Gastroesophageal sphincter (tissue), 4 donors: ENCODE measurements at regions not wholly inside any gene's neighbourhood (a gene's known extent, or its start where the extent isn't known, plus 50 kb on each side); places are given as distances from the start of the nearest gene placed in this dataset.

Experiments
- ATAC-seq: fragments of 150-250 bp; one replicate; pipeline ENCODE4 v1.9.1; 2016; ENCODE audit warnings: mild to moderate bottlenecking, moderate library complexity
- H3K27ac ChIP-seq, 4 donors: fragments of 200-600 bp; sonication (generic) in 3 of 4; 1 replicate in 3 of 4; 2 replicates in 1 of 4; pipeline ENCODE4 v1.5.1; 2016 to 2019
- H3K27me3 ChIP-seq: fragments of 200-600 bp; sonication (generic); one replicate; pipeline ENCODE4 v1.5.1; 2019
- H3K36me3 ChIP-seq, 2 donors: fragments of 200-600 bp; sonication (generic); one replicate each; pipeline ENCODE4 v1.5.1; 2019; ENCODE audit warnings: control low read depth in 1 of 2
- H3K4me1 ChIP-seq, 3 donors: fragments of 200-600 bp; sonication (generic); 1 replicate in 2 of 3; 2 replicates in 1 of 3; pipeline ENCODE4 v1.5.1; 2016 to 2019; ENCODE audit warnings: control low read depth in 2 of 3
- H3K4me3 ChIP-seq, 2 donors: fragments of 200-600 bp; sonication (generic); one replicate each; pipeline ENCODE4 v1.5.1; 2019; ENCODE audit warnings: mild to moderate bottlenecking in 1 of 2, moderate library complexity in 1 of 2
- H3K9me3 ChIP-seq, 3 donors: fragments of 200-600 bp; sonication (generic); one replicate each; pipeline ENCODE4 v1.5.1; 2017 to 2019; ENCODE audit warnings: control low read depth in 2 of 3
- EP300 ChIP-seq: sonication (generic); formaldehyde crosslinking; IDR thresholded peaks from one replicate; pipeline ENCODE4 v1.6.1; 2017; ENCODE audit warnings: antibody characterized with exemption, mild to moderate bottlenecking
- POLR2A ChIP-seq, 2 donors: fragments of 450-650 bp; IDR thresholded peaks; one replicate each; pipeline ENCODE4 v1.6.1; 2017; ENCODE audit warnings: antibody characterized with exemption in 2 of 2, mild to moderate bottlenecking in 2 of 2, moderate library complexity in 1 of 2
- POLR2AphosphoS5 ChIP-seq: sonication (generic); formaldehyde crosslinking; IDR thresholded peaks from one replicate; pipeline ENCODE4 v1.6.1; 2017; ENCODE audit warnings: antibody characterized with exemption
- WGBS, 2 donors: methylation state at CpG; one replicate each; pipeline ENCODE4 v1.1.5; 2018; ENCODE audit warnings: low coverage in 1 of 2; 5-methylcytosine and 5-hydroxymethylcytosine counted together
- TF ChIP-seq, protein P1 (sequence below), 4 experiments: fragments of 200-600 bp in 2 of 4; fragments of 450-650 bp in 2 of 4; sonication (generic) in 1 of 4; IDR thresholded peaks; one replicate each; pipeline ENCODE4 v1.5.1; 2017 to 2019; ENCODE audit warnings: antibody characterized with exemption in 4 of 4, mild to moderate bottlenecking in 2 of 4, moderate library complexity in 2 of 4

DNA sequence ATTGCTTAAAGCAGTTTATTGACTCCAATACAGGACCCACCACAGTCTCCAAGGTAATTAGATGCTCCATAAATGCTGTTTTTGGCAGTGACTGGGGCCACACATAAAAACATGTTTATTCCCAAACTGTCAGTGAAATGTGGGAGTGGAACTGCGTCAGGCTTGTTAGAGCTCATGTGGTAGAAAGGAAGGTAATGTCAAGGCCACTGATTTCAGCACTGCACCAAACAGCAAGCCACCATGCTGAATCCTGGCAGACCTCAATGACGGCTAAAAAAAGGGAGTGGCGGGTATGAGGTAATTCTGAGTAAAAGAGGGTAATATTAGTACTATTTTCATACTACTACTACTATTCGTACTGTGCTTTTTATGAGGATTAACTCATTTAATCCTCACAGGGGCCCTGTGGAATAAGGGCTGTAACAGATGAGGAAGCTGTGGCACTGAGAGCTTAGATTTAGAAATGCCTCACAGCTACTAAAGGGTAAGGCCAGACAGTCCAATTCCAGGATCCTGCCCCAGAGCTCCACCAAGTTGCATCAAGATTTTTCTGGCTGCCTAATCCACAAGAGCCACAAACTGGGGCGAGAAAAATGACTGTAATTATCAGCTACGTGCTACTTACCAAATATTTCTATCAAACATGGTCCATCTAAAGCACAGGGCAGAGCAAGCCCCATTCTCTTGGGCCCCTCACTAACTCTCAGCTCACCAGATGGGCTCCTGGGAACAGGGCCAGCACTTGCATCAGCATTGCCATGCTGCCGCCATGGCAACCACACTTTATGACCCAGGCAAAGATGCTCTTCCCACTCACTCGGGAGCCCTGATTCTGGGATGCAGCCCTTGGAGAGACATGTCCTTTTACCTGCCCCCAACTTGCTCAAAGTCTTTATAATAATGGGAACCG lies 83.6 kb upstream of the SPATA12 start:
- WGBS, 2 donors: 67 to 70% methylated on average over 3 to 4 of the region's 9 CpGs
- Histone ChIP-seq H3K4me3 (no peak overlapping the region), H3K27ac (peak overlapping the region in 1 of 4 donors; percentile 20), H3K4me1 (no peaks in the 10 kb centered on the region), H3K27me3 (no peaks in the 10 kb centered on the region), H3K36me3 (no peaks in the 10 kb centered on the region), H3K9me3 (no peaks in the 10 kb centered on the region)
- TF ChIP-seq, protein P1, sequence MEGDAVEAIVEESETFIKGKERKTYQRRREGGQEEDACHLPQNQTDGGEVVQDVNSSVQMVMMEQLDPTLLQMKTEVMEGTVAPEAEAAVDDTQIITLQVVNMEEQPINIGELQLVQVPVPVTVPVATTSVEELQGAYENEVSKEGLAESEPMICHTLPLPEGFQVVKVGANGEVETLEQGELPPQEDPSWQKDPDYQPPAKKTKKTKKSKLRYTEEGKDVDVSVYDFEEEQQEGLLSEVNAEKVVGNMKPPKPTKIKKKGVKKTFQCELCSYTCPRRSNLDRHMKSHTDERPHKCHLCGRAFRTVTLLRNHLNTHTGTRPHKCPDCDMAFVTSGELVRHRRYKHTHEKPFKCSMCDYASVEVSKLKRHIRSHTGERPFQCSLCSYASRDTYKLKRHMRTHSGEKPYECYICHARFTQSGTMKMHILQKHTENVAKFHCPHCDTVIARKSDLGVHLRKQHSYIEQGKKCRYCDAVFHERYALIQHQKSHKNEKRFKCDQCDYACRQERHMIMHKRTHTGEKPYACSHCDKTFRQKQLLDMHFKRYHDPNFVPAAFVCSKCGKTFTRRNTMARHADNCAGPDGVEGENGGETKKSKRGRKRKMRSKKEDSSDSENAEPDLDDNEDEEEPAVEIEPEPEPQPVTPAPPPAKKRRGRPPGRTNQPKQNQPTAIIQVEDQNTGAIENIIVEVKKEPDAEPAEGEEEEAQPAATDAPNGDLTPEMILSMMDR (IDR thresholded peaks at IDR 0.05): no peak
- TF ChIP-seq POLR2A (IDR thresholded peaks at IDR 0.05): no peak
- TF ChIP-seq POLR2AphosphoS5: no peak
- TF ChIP-seq EP300: no peak
- peak; percentile 13 for ATAC-seq

DNA sequence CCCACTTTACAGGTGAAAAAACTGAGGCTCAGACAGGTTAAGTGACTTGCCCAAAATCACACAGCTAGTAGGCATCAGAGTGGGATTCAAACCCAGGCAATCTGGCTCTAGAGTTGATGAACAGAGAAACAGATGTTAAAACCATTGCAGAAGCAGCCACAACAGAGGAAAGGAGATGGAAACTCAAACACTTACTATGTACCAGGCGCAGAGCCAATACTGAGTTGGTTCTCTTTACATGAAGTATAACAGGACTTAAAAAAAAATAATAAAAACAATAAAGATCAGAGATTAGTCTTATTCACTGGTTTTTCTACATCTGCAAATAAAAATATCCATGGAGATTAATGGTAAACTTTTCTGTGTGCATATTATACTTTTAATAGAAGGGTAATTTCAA lies 84.9 kb upstream of the SPATA12 start:
- no peak overlapping the region for H3K27ac ChIP-seq
- no peaks in the 10 kb centered on the region for H3K9me3 ChIP-seq
- H3K27me3 ChIP-seq: no peaks in the 10 kb centered on the region
- 90 to 94% methylated on average over 1 of the region's 1 CpG for WGBS, 2 donors
- H3K4me3 ChIP-seq: no peak overlapping the region
- ATAC-seq: no peak
- no peaks in the 10 kb centered on the region for H3K4me1 ChIP-seq
- H3K36me3 ChIP-seq: no peaks in the 10 kb centered on the region
- TF ChIP-seq POLR2A (IDR thresholded peaks at IDR 0.05): no peak
- TF ChIP-seq, protein P1 (IDR thresholded peaks at IDR 0.05): no peak
- TF ChIP-seq EP300: no peak
- TF ChIP-seq POLR2AphosphoS5: no peak

DNA sequence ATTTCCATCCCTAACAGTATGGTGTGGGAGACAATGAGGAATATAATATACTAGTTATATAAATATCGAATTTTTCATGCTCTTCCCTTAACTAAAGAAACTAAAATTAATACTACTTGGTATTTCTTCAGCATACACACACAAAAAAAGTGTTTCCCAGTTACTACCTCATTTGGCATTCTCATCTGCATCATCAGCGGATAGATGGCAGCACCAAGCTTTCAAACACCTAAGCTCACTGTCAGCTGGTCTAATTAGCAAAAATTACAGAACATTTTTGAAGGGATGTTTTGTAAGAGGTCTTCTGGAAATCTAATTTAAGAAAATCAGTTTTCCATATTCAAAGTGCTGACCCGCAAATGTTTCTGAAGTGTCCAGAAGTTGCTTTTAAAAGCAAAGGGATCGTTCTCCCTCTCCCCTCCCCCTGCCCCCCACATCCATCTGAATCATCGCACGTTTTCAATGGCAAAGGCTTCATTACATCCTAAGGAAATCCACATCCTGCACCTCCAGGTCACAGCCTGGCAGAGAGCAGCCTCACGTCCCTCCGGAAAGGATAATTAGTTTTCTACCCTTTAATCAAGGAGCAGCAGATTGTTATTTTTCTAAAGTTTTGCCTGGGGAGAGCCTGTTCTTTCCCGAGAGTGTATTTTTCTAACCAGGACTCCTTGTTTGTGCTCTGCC lies 86.1 kb upstream of the SPATA12 start:
- 52 to 59% methylated on average over 5 to 9 of the region's 9 CpGs for WGBS, 2 donors

DNA sequence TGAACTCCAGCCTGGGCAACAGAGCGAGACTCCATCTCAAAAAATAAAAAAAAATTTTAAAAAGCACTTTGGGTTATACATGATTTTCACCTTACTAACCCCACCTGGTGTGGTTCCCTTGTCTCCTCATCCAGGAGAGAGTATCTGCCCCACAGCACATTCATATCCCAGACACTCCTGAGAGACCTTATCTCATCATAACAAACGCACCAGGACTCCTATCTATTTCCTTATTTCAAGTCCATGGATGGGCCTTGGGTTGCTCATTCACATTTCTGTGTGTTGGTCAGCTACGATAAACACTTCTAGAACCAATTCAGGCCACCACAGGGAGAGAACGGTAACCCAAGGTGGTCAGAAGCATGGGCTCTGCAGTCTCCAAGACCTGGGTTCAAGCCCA lies 88.6 kb upstream of the SPATA12 start:
- H3K9me3 ChIP-seq: no peaks in the 10 kb centered on the region
- H3K4me3 ChIP-seq: no peak overlapping the region
- H3K27ac ChIP-seq: no peak overlapping the region
- H3K4me1 ChIP-seq: no peaks in the 10 kb centered on the region
- no peaks in the 10 kb centered on the region for H3K36me3 ChIP-seq
- H3K27me3 ChIP-seq: no peaks in the 10 kb centered on the region
- no peak for ATAC-seq
- 89 to 90% methylated on average over 3 to 4 of the region's 4 CpGs for WGBS, 2 donors
- TF ChIP-seq POLR2AphosphoS5 (no peak), EP300 (no peak), POLR2A (IDR thresholded peaks at IDR 0.05) (no peak)
- TF ChIP-seq, protein P1 (IDR thresholded peaks at IDR 0.05): no peak

More for the DNA sequence above, 86.1 kb upstream of the SPATA12 start:
- Histone ChIP-seq H3K4me1 (no peaks in the 10 kb centered on the region), H3K4me3 (no peak overlapping the region), H3K27me3 (no peaks in the 10 kb centered on the region), H3K36me3 (no peaks in the 10 kb centered on the region), H3K27ac (no peak overlapping the region), H3K9me3 (no peaks in the 10 kb centered on the region)
- TF ChIP-seq EP300 (no peak), POLR2AphosphoS5 (no peak), POLR2A (IDR thresholded peaks at IDR 0.05) (no peak)
- TF ChIP-seq, protein P1 (IDR thresholded peaks at IDR 0.05): no peak
- ATAC-seq: no peak
